Nephron (organoid): ENCODE measurements at regions not wholly inside any gene's neighbourhood (a gene's known extent, or its start where the extent isn't known, plus 50 kb on each side); places are given as distances from the start of the nearest gene placed in this dataset.

Experiments used
- H3K27ac Mint-ChIP-seq, 3 experiments: 2 replicates each; pipeline ENCODE4 v1.8.0; 2020; ENCODE audit warnings: mixed read lengths in 3 of 3, mild to moderate bottlenecking in 2 of 3, moderate library complexity in 1 of 3
- H3K27me3 Mint-ChIP-seq: 2 replicates; pipeline ENCODE4 v1.8.0; 2021; ENCODE audit warnings: low read depth, mild to moderate bottlenecking, moderate library complexity, mixed read lengths
- H3K36me3 Mint-ChIP-seq: 2 replicates; pipeline ENCODE4 v1.8.0; 2020; ENCODE audit warnings: low read depth, mixed read lengths
- H3K4me1 Mint-ChIP-seq: 2 replicates; pipeline ENCODE4 v1.8.0; 2020; ENCODE audit warnings: mixed read lengths
- H3K4me3 Mint-ChIP-seq, 3 experiments: 2 replicates each; pipeline ENCODE4 v1.8.0; 2020; ENCODE audit warnings: mild to moderate bottlenecking in 3 of 3, mixed read lengths in 3 of 3, moderate library complexity in 2 of 3
- H3K9me3 Mint-ChIP-seq: 2 replicates; pipeline ENCODE4 v1.8.0; 2020; ENCODE audit warnings: mixed read lengths
- CTCF ChIP-seq, 3 experiments: fragments of 200-600 bp; sonication (generic); IDR thresholded peaks; one replicate each; pipeline ENCODE4 v1.5.0; 2021; ENCODE audit warnings: antibody characterized with exemption in 3 of 3; ENCODE audit not compliant: unreplicated experiment in 3 of 3

GRCh38 chr2:111656436-111656835, 227.6 kb downstream of the ANAPC1 start:
- Mint-ChIP-seq H3K4me1 (peaks cover 52% of the 10 kb centered on the region), H3K27ac (peak overlapping the region; percentile 8 to 34 (median 19)), H3K27me3 (no peaks in the 10 kb centered on the region), H3K4me3 (peak overlapping the region in 1 of 3 experiments; percentile 5), H3K9me3 (no peaks in the 10 kb centered on the region), H3K36me3 (no peaks in the 10 kb centered on the region)
- no peak for TF ChIP-seq CTCF (IDR thresholded peaks at IDR 0.05; ENCODE audit: unreplicated experiment in 3 of 3)

GRCh38 chr2:111656894-111657293, 227.1 kb downstream of the ANAPC1 start:
- Mint-ChIP-seq H3K4me3 (no peak overlapping the region), H3K27me3 (no peaks in the 10 kb centered on the region), H3K36me3 (no peaks in the 10 kb centered on the region), H3K4me1 (peaks cover 52% of the 10 kb centered on the region), H3K9me3 (no peaks in the 10 kb centered on the region), H3K27ac (peak overlapping the region; percentile 19 to 34 (median 23))
- TF ChIP-seq CTCF (IDR thresholded peaks at IDR 0.05; ENCODE audit: unreplicated experiment in 3 of 3), result no peak

- peaks cover 56% of the 10 kb centered on the region for H3K4me1 Mint-ChIP-seq
- no peak overlapping the region for H3K4me3 Mint-ChIP-seq
- H3K9me3 Mint-ChIP-seq, result no peaks in the 10 kb centered on the region
- H3K36me3 Mint-ChIP-seq, result no peaks in the 10 kb centered on the region
- TF ChIP-seq CTCF (IDR thresholded peaks at IDR 0.05; ENCODE audit: unreplicated experiment in 3 of 3), result no peak
- H3K27ac Mint-ChIP-seq, result peak overlapping the region; percentile 19 to 27 (median 23)
- no peaks in the 10 kb centered on the region for H3K27me3 Mint-ChIP-seq
Observed at GRCh38 chr2:111657351-111657975, 226.5 kb downstream of the ANAPC1 start.

- peak overlapping the region in 2 of 3 experiments; percentile 97 for H3K27ac Mint-ChIP-seq
- peaks cover 70% of the 10 kb centered on the region for H3K4me1 Mint-ChIP-seq
- no peak overlapping the region for H3K4me3 Mint-ChIP-seq
- no peak for TF ChIP-seq CTCF (IDR thresholded peaks at IDR 0.05; ENCODE audit: unreplicated experiment in 3 of 3)
- no peaks in the 10 kb centered on the region for H3K9me3 Mint-ChIP-seq
- no peaks in the 10 kb centered on the region for H3K36me3 Mint-ChIP-seq
- no peaks in the 10 kb centered on the region for H3K27me3 Mint-ChIP-seq
Observed at GRCh38 chr2:111659361-111660333, 224.3 kb downstream of the ANAPC1 start.

- no peaks in the 10 kb centered on the region for H3K27me3 Mint-ChIP-seq
- no peaks in the 10 kb centered on the region for H3K36me3 Mint-ChIP-seq
- H3K4me1 Mint-ChIP-seq, result peaks cover 60% of the 10 kb centered on the region
- peak overlapping the region in 2 of 3 experiments; percentile 23 to 60 for H3K27ac Mint-ChIP-seq
- no peak overlapping the region for H3K4me3 Mint-ChIP-seq
- no peak for TF ChIP-seq CTCF (IDR thresholded peaks at IDR 0.05; ENCODE audit: unreplicated experiment in 3 of 3)
- no peaks in the 10 kb centered on the region for H3K9me3 Mint-ChIP-seq
Observed at GRCh38 chr2:111660811-111661210, 223.2 kb downstream of the ANAPC1 start.
